NCI-H2227 treated with DMSO at 0.1 percent for 48 hours (cell line): ENCODE measurements at regions not wholly inside any gene's neighbourhood (a gene's known extent, or its start where the extent isn't known, plus 50 kb on each side); places are given as distances from the start of the nearest gene placed in this dataset.

Experiments
- DNase-seq: peaks from one replicate; lab custom pipeline; 2025; lab: John Stamatoyannopoulos, UW

DNA sequence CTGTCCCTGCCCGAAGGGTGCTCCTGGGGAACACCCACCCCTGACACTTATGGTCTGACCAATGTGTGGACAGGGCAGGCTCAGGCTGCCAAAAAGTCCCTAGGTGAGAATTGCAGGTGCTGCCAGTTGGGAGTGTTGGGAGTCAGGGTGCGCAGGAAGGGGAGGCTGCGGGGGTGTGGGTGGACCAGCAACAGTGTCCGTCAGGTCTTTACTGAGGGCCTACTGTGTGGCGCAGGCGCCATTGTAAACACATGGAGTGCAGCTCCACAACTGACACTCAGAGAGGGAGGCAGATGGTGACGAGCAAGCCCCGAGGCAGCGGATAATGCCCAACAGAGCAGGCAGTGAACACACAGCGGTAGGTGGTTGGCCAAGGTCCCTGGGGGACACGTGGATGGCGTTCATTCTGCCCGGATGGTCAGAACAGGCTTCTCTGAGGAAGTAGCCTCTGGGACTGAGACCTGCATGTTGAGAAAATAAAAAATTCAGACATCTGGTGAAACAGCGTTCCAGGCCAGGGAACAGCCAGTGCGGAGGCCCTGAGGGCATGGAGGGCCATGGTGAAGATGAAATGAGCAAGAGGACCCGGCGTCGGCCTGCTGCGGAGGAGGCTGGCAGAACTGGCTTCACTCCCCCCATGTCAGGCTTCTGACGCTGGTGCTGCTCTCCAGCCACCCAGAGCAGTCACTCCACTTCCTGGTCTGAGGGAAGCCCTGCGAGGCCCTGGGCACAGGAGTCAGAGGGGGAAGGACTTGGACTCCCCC lies 136.2 kb upstream of the ZBTB40 start:
- no peak for DNase-seq

DNA sequence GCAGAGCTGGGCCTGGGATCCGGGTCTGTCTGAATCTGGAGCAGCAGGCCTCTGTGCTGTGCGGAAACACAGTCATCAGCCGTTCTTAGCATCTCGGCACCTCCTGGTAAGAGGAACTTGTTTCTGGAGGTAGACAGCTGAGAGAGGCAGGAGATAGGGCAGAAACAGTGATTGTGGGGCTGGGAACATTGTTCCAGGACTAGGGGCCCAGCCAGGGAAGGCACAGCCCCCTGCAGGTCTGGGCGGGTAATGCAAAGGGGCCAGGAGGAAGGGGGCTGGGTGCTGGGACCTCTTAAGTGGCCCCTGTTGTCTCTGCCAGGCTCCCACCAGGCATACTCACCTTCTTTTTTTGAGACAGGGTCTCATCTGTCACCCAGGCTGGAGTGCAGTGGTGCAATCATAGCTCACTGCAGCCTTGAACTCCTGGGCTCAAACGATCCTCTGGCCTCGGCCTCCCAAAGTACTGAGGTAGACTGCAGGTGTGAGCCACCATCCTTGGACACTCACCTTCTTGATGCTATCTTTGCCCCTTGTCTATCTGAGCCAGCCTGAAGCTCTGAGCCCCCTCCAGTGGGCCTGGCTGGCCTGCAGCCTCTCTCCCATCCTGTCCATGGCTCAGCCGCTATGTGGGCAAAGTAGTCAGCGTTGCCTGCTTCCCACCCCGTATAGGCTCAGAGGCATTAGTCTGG lies 134.3 kb upstream of the ZBTB40 start:
- peak; percentile 6 for DNase-seq

DNA sequence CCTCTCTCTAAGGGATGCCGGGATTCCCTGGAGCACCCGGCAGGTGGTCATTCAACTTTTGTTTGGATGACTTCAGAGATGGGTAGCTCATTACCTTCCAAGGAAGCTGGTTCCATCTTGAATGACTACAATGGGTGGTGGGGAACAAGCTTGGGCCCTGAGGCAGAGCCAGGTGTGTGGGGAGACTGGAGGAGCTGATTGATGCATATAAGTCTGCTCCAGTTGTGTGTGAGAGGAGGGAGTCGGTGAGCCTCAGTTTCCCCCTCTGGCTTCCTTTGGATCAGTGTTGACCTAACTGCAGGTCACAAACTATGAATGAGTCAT lies 133.8 kb upstream of the ZBTB40 start:
- DNase-seq, result no peak

DNA sequence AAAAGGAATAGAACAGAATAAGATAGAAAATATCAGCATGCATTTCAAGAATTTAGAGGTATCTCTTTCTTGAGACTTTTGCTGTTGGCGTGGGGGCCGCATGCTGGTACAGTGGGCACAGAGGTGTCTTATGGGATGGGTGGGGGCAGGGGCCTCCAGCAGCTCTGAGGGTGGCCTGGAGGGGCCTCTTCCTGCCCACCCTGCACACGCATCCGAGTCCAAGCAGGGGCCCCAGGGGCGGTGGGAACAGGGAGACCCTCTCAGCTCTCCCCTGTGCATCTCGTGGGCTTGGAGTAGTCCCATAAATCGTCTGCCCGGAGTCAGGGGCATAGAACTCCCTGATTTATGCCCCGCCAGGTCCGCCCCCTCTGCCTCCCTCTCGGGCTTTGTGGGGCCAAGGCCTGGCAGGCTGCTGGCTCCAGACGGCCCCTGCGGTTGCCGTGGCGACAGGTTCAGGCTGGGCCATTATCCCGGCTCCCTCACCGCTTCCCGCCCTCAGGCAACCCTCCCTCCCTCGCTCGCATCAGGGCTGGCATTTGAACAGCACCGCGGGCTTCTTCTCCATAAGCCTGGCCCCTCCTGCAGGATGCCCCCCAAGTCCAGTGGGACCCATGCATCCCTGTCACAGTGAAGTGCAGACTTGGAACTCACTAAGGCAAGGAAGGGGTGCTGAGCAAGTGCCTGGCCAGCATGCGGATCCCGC lies 133.2 kb upstream of the ZBTB40 start:
- DNase-seq, result peak; percentile 92

DNA sequence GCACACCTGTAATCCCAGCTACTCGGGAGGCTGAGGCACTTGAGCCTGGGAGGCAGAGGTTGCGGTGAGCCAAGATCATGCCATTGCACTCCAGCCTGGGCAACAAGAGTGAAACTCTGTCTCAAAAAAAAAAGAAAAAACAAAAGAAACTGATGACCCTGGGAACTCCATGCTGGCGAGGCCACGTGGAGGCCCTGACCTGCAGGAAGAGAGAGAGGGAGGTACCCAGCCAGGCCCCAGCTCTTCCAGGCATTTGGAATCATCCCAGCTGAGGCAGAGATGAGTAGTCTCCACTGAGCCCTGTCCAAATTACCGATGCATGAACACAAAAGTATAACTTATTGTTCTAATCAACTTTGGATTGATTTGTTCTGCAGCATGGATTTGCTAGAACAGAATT lies 132.0 kb upstream of the ZBTB40 start:
- no peak for DNase-seq

DNA sequence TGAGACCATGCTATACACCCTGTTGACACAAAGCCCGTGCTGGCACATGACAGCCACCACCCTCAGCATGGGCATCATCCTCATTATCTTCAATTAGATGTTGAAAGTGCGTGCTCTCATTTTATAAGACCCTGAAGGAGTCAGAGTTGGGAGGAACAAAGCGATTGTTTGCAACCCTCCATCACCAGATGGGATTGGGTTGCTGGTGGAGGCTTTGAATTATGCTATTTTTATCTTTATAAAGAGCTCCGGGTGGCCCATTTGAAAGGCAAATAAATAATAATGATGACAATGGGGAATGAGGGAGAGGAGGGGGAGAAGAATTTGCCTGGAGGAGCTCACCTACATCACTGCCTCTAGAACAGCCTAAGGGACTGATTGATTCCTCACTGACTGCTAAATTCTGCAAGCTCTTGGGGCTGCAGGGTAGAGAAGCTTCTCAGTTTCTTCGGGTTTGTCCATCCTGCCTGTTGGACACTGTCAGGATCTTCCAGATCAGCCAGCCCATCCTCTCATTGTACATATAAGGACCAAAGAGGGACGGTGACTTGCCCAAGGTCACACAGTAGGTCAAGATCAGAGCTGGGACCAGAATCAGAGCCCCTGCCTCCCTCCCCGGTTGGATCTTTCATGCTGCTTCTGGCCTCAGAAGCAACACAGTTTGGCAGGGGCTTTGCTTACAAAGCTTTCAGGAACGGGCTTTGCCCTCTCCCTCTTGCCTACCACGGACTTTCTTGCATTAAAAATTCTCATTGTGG lies 130.9 kb upstream of the ZBTB40 start:
- DNase-seq, result peak; percentile 90

DNA sequence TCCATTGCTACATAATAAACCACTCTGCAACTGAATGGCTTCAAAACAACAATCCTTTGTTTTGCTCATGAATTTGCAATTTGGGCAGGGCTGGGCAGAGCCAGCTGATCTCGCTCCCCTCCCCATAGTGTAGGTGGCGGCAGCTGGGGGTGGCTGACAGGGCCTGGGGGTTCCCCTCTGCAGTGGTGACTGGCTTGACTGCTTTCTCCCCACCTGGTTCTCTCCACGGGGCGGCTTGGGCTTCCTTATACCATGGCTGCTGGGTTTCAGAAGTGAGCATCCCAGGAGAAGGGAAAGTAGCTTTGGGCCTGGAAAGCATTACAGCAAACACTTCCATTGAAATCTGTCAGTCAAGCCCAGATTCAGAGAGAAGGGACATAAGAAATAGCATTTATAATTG lies 129.7 kb upstream of the ZBTB40 start:
- no peak for DNase-seq

DNA sequence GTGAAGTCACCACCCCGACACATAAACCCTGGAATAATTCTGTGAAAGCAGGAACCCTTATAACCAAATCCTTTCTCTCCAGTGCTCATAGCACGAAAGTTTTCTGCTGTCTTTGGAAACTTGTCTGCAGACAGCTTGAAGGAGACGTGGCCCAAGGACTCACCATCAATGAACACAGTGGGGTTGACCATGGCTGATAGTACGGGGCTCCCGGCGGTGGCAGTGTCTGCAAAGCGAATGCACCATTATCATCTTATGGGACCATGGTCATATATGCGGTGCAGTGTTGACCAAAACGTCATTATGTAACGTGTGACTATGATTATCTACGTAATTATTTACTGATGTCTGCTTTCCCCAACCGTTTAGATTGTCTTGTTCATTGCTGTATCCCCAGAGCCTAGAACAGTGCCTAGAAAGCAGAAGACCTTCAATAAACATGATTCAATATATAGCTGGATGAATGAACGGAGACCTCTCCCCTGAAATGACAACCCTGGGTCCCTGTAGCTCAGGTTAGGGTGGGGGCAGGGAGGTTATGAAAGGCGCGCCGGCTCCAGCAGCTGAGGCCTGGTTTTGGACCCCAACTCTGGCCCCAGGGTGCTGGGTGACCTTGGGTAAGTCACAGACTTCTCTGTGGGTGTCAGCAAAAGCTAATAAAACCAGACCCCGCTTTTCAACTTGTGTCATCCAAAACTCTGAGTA lies 128.4 kb upstream of the ZBTB40 start:
- DNase-seq, result no peak

DNA sequence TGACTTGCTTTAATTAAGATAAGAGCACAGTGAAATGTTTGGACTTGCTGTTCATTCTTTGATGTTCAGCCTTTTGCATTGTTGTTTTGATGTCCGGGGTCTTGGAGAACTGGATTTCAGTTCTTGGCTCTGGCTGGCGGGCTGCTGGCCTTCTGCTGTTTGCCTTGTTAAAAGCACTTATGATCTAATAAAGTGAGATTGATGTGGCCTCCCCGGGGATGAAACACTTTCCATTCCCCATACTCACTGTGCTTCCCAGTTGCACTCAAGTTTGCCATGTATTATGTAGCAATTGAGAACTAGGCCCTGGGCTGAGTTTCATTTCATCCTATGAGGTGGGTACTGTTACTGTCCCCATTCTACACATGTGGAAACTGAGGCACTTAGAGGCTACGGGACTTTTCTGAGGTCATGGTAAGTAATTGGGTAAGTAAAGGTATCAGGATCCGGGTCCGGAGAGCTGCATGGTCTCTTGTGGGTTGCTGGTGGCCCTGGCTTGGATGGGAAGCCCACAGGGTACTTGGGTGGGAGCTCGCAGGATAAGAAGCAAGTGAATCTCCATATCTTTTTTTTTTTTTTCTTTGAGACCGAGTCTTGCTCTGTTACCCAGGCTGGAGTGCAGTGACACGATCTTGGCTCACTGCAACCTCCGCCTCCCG lies 127.7 kb upstream of the ZBTB40 start:
- DNase-seq, result no peak

DNA sequence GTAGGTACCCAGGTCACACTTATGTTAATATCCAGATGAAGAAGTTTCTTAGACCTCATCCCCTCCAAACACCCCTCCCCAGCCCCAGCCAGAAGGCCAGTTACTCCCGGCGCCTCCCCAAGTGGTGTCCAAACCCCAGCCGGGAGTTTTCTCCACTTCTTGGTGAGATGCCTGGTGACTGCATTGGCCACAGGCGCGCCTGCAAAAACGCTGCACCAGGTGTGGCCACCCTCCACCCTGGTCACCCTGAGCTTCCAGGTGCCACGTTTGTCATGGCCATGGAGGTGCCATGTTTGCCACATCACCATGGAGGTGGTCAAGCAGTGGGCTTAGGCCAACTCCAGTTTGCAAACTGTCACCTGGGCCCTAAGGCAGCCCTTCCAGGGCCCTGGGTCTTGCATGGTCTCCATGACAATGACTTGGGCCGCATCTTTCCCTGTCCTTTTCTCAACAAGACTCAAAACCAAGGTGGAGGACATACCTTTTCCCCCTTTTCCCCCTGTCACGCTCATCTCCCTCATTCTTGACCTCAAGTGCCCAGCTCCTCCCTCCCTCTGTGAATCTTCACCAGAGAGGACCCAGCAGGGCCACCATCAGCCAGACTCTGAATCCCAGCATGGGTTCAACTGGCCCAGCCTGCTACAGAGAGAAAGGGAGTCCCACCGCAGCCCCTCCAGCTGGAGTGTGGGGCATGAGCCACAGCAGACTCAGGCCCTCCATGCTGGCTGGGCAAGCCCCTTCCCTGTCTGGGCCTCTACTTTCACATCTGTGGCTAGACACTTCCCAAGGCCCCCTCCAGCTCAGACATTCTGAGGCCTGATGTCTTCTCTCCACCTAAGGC lies 125.9 kb upstream of the ZBTB40 start:
- no peak for DNase-seq

DNA sequence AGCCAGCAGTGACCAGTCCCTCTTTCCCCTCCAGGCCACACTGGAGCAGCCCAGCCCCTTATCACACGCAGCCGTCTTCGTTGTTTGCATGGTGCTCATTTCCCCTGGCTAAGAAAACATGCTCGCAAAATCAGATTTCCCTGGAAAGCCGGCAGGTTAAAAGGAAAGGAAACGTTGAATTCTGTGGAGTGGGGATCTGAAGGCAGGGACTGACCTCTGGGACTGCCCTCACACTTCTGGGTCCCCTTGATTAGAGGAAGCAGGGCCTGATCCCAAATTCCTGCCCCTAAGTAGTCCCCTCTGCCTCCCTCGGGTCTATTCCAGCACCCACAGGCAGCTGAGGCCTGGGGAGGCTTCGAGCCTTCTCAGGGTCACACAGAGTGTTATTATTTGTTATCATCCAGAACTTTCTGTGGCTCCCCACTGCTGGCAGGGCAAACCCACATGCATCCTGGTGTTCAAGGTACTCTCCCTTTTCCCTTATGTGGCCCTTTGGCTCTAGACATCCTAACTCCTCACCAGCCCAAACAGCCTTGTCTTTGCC lies 125.2 kb upstream of the ZBTB40 start:
- no peak for DNase-seq

DNA sequence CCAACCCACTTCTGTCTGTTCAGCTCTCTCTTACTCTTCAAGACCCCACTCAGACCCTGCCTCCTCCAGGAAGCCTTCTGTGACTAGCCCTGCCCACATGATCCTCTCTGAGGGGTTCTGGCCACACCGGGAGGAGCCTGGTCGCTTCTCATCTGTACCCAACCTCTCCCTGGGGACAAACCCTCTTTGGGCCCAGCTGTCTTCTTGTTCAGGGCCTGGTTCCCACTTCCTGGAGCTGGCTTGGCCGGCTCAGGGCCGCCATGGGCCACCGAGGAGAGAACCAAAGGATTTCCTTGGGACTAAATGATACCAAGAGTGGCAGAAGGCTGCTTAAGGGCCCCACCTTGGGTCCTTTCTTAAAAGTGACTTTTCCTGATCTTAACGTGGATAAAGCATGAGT lies 124.7 kb upstream of the ZBTB40 start:
- DNase-seq, result no peak

DNA sequence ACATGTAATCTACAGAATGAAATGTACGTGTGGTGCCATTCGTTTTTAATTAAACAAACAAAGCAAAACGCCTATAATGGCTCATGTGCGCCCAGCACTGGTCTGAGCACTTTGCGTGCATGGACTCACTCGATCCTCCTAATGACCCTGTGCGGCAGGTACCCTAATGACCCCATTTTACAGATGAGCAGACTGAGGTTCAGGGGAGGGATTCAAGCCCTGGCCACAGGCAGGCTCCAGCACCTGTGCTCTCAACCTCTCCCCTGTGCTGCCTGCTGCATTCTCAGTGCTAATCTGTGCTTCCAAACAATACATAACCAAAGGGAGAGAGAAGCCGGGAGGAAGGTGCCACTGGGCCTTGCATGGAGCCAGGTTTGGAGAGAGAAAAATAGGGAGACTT lies 124.2 kb upstream of the ZBTB40 start:
- DNase-seq, result no peak

DNA sequence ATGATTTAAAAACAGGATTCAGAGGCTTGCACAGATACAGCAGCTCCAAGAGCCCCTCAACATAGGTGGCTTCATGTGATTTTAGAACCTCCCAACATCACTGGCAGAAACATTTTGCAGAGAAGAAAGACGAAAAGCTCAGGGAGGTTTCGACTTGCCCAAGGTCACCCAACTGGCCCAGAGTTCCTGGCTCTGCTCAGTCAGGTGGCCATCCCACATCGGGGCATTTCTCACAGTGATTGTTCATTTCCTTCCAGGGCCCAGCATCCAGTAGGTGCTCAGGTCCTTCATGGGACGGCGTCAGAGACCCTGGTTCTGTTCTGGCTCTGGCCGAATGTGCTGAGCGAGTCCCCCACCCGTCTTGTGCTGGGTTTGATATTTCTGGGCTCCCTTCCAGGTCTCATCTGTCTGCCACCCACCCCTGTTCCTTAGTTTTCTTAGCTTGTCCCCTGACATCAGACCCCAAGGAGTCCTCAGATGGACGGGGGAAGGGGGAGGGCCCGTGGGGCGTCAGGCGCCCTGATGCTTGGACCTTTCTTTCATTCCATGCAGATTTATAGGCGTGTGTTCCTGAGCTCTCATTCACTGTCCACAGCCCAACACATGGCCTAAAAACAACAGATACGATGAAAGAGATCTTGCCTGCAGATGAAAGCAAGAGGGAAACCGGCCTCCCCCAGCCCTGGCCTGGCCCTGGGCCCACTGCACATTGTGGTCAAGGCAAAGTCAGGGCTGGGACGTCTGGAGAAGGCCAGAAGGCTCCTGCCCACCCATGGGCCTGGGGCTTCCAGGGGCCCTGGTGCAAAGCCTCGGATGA lies 123.1 kb upstream of the ZBTB40 start:
- no peak for DNase-seq

DNA sequence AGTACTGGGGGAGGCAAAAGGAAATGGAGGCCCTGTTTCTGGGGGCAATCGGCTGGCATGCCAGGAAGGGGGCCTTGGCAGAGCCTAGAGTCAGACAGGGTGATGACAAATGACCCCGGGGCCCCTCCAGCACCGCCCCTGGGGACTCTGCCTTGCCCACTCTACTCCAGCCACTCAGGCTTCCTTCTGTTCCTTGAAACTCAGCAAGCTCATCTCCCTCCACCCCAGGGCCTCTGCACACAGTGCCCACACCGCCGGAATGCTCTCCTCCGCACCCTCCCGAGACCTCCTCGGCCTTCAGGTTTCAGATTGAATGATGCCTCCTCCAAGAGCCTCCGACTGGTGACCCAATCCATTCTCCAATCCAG lies 122.5 kb upstream of the ZBTB40 start:
- DNase-seq, result no peak

DNA sequence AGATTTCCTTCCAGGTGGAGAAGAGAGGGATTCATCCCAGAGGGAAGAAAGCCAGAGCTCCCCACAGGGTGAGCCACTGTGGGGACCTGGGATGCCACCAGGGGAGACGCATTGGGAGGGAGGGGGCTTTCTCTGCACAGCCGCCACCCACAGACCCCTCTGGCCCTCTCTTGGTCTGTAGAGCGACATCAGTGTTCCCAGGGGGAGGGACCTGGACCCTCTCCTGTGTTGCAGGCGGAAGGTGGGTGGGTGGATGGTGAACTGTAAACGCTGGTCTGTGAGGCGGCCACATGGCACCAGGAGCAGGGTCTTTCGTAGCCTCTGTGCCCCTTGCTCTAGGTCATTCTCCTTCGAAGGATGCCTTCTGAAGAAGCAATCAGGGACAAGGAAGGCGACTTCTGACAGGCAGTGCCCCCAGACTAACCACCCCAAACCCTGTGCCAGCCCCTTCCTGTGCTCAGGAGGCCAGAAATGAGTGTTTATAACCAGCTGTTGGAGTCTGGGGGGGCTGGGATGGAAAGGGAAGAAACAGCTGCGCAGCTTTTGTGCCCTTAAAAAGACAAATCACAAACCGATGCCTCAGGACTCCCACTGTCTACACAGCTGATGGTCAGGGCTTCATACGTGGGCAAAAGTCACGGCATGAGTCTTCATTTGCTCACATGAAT lies 121.4 kb upstream of the ZBTB40 start:
- DNase-seq, result no peak

DNA sequence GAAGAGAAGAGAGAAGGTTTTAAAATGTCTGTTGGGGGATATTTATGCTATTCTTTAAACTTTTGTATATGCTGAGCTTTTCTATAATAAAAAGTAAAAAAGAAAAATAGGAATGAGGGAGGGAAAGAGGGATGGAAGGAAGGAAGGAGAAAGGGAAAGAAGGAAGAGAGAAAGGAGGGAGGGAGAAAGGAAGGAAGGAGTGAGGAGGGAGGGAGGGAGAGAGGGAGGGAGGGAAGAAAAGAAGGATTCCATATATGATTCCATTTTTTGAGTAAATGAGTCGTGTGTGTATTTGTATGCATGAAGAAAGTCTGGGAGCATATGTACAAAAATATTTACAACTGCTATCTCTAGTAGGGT lies 120.9 kb upstream of the ZBTB40 start:
- DNase-seq, result no peak

DNA sequence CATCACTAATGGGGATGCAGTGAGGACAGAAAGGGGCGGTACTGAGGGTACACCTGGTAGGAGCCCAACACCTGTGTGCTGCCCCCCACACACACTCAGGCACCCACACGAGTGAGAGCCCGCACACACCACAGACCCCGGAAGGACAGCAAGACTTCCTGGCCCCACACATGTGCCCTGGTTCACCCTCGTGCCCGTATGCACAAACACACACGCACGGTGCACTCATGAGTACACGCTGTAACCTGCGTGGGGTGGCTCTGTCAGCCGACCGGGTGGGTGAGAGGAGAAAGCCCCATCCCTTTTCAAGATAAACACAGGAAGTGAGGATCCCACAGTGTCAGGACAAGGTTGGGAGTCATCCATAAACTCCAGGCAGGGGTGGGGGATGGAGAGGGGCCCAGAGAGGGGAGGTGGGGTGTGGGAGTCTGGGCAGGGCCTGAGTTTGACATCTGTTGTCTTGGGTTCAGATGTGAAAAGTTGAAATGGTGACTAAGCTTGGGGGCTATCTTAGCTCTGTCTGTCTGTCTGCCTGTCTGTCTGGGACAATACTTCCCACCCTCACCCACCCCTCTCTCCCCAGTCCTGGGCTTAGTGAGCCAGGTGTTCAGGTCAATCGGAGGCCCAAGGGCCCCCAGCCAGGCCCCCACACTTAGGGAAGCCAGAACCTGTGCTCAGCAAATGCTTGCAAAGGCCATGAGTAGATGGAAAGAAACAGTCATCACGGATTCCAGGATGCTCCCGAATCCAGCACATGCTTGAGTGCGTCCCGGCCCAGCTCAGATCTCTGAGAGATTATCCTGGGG lies 119.8 kb upstream of the ZBTB40 start:
- no peak for DNase-seq
